ENCODE measurements at regions not wholly inside any gene's neighbourhood (a gene's known extent, or its start where the extent isn't known, plus 50 kb on each side); places are given as distances from the start of the nearest gene placed in this dataset.

GRCh38 chr6:91482498-91482897, 895.6 kb upstream of the MAP3K7 start:
- Histone ChIP-seq H4K20me1 (ENCODE audit: control insufficient read depth, insufficient read depth, insufficient read length) (no peaks in the 10 kb centered on the region), H3K56ac (ENCODE audit: insufficient read length, low read depth, low read length) (no peak overlapping the region), H2BK20ac (ENCODE audit: low read depth, low read length, poor library complexity, severe bottlenecking) (no peak overlapping the region), H3K9ac (ENCODE audit: extremely low read depth, insufficient read length, low read length) (no peak overlapping the region), H3K4me2 (ENCODE audit: insufficient read depth, insufficient read length, low read length) (no peak overlapping the region), H3K9me3 (ENCODE audit: control insufficient read depth, low read depth, low read length) (no peaks in the 10 kb centered on the region), H2BK5ac (ENCODE audit: insufficient read length, low read length) (no peak overlapping the region), H3K4ac (ENCODE audit: low read depth, low read length) (no peak overlapping the region), H3K18ac (ENCODE audit: insufficient read length, low read depth, low read length) (no peak overlapping the region), H2BK15ac (ENCODE audit: low read depth, low read length) (no peak overlapping the region), H4K5ac (ENCODE audit: insufficient read length, low read depth, low read length) (no peak overlapping the region), H3K27me3 (ENCODE audit: insufficient read depth, low read length) (no peaks in the 10 kb centered on the region), H3K14ac (ENCODE audit: insufficient read depth, low read length) (no peak overlapping the region), H2AK5ac (ENCODE audit: insufficient read length, low read length) (no peak overlapping the region), H2AFZ (ENCODE audit: low read length) (no peak overlapping the region), H3K79me1 (ENCODE audit: insufficient read depth, low read depth, low read length, poor library complexity, severe bottlenecking) (no peaks in the 10 kb centered on the region), H3K23ac (ENCODE audit: insufficient read length, low read depth, low read length) (no peak overlapping the region), H3K4me1 (ENCODE audit: insufficient read depth, low read length) (no peaks in the 10 kb centered on the region), H2BK12ac (ENCODE audit: insufficient read length, low read depth, low read length) (no peak overlapping the region), H3T11ph (ENCODE audit: low read length) (no peak overlapping the region), H3K23me2 (ENCODE audit: insufficient read length, low read depth, low read length, poor library complexity, severe bottlenecking) (no peaks in the 10 kb centered on the region), H3K79me2 (ENCODE audit: insufficient read depth, low read length) (no peaks in the 10 kb centered on the region), H4K91ac (ENCODE audit: insufficient read length, low read depth, low read length) (no peak overlapping the region), H3K27ac (ENCODE audit: insufficient read length, low read depth, low read length) (no peak overlapping the region), H4K8ac (replicated peaks; ENCODE audit: insufficient read length, low read depth, low read length) (no peak overlapping the region), H2BK120ac (ENCODE audit: low read depth, low read length, poor library complexity, severe bottlenecking) (no peak overlapping the region)
- Mint-ChIP-seq H3K4me3 (no peak overlapping the region), H3K4me1 (peaks cover 1 to 6% of the 10 kb centered on the region in 2 experiments; a peak in 3 of 4 replicates), H3K9me3 (no peaks in the 10 kb centered on the region), H3K27me3 (ENCODE audit: low read depth) (no peaks in the 10 kb centered on the region; the same call in 1 of the 2 replicates), H3K36me3 (ENCODE audit: insufficient read depth in 1 of 3, low read depth in 3 of 3) (no peaks in the 10 kb centered on the region), H3K27ac (no peak overlapping the region)
- no peak for DNase-seq
- no peak for TF ChIP-seq CTCF (conservative IDR thresholded peaks at IDR 0.05)
- WGBS (ENCODE audit: extremely low coverage, insufficient read length, low lambda C conversion rate): no CpG with 5 or more reads among the region's 1 CpG

Measured in H9 (cell line).